ENCODE measurements at regions not wholly inside any gene's neighbourhood (a gene's known extent, or its start where the extent isn't known, plus 50 kb on each side); places are given as distances from the start of the nearest gene placed in this dataset.
"Not testable (repeated sequence)": the region's sequence is repeated elsewhere in the genome, so short reads cannot be mapped to it uniquely, and the experiment has no call there.

- DNase-seq (ENCODE audit: low read depth): no peak
- H3K4me3 ChIP-seq (ENCODE audit: control insufficient read depth, low read depth, low read length): no peak overlapping the region
- TF ChIP-seq, protein P1, sequence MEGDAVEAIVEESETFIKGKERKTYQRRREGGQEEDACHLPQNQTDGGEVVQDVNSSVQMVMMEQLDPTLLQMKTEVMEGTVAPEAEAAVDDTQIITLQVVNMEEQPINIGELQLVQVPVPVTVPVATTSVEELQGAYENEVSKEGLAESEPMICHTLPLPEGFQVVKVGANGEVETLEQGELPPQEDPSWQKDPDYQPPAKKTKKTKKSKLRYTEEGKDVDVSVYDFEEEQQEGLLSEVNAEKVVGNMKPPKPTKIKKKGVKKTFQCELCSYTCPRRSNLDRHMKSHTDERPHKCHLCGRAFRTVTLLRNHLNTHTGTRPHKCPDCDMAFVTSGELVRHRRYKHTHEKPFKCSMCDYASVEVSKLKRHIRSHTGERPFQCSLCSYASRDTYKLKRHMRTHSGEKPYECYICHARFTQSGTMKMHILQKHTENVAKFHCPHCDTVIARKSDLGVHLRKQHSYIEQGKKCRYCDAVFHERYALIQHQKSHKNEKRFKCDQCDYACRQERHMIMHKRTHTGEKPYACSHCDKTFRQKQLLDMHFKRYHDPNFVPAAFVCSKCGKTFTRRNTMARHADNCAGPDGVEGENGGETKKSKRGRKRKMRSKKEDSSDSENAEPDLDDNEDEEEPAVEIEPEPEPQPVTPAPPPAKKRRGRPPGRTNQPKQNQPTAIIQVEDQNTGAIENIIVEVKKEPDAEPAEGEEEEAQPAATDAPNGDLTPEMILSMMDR (IDR thresholded peaks at IDR 0.05; ENCODE audit: control insufficient read depth, insufficient read depth, low read depth, low read length, missing control alignments): no peak
Measured at GRCh38 chr3:110989446-110989845, 82.2 kb upstream of the NECTIN3 start.

DNA sequence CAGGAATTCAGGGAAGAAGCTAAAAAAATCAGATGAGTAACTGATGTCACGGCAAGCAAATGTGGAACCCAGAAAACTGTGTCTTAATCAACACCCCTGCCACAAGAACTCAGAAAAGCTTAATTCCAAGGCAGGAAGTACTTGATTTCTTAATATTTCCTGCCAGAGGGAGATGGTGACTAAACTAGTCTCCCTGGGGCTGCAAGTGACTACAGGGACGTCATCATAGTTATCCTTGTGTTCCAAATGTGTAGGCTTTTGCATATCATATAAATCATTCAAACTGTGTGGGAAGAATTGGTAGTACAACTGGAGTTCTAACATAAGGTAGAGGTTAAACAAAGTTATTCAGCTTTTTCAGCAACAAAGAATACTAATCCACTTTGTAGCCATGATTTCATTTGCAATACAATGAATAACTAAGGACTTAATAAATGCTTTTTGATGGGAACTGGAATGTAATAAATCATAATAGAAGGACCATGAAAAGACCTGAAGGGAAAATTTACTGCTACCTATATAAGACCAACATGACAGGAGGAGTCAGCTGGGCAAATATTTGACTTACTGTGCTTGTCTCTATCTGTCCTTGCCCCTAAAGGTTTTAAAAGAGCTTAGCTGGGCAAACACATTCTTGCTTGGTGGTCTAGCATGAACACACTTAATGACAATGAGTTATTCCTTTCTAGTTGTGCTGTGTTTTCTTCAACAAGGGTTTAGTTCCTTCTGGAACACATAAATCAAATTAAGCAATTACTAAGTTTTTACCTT, 76.0 kb upstream of the NECTIN3 start:
- H3K4me3 ChIP-seq (ENCODE audit: control insufficient read depth, low read depth, low read length): no peak overlapping the region
- peak; percentile 41 for DNase-seq (ENCODE audit: low read depth)
- TF ChIP-seq, protein P1 (IDR thresholded peaks at IDR 0.05; ENCODE audit: control insufficient read depth, insufficient read depth, low read depth, low read length, missing control alignments): no peak

DNA sequence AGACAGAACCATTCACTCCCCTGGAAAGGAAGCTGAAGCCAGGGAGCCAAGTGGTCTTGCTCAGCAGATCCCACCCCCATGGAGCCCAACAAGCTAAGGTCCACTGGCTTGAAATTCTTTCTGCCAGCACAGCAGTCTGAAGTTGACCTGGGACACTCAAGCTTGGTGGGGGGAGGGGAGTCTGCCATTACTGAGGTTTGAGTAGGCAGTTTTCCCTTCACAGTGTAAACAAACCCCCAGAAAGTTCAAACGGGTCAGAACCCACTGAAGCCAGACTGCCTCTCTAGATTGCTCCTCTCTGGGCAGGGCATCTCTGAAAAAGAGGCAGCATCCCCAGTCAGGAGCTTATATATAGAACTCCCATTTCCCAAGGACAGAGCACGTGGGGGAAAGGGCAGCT, 72.8 kb upstream of the NECTIN3 start:
- not testable (repeated sequence) for DNase-seq (ENCODE audit: low read depth); H3K4me3 ChIP-seq (ENCODE audit: control insufficient read depth, low read depth, low read length)

- DNase-seq (ENCODE audit: low read depth); H3K4me3 ChIP-seq (ENCODE audit: control insufficient read depth, low read depth, low read length): not testable (repeated sequence)
Measured at GRCh38 chr3:111006485-111006884, 65.1 kb upstream of the NECTIN3 start.

- DNase-seq (ENCODE audit: low read depth): no peak
Measured at GRCh38 chr3:111012388-111013248, 59.0 kb upstream of the NECTIN3 start.

More at GRCh38 chr3:111012388-111013248, 59.0 kb upstream of the NECTIN3 start:
- H3K4me3 ChIP-seq (ENCODE audit: control insufficient read depth, low read depth, low read length): no peak overlapping the region
- TF ChIP-seq, protein P1 (IDR thresholded peaks at IDR 0.05; ENCODE audit: control insufficient read depth, insufficient read depth, low read depth, low read length, missing control alignments): peak; percentile 17
